Transverse colon (tissue), 4 donors: ENCODE measurements at regions not wholly inside any gene's neighbourhood (a gene's known extent, or its start where the extent isn't known, plus 50 kb on each side); places are given as distances from the start of the nearest gene placed in this dataset.

Experiments used
- DNase-seq: peaks from one replicate; pipeline ENCODE4 v3.0.0-alpha.2; 2019
- H3K27ac ChIP-seq, 4 donors: fragments of 200-600 bp; sonication (generic); 2 replicates each; pipeline ENCODE4 v1.5.1; 2016 to 2018; ENCODE audit warnings: inconsistent platforms in 4 of 4
- H3K27me3 ChIP-seq: fragments of 200-600 bp; sonication (generic); 2 replicates; pipeline ENCODE4 v1.5.1; 2017; ENCODE audit warnings: inconsistent platforms
- H3K36me3 ChIP-seq, 4 donors: fragments of 200-600 bp; sonication (generic); 2 replicates each; pipeline ENCODE4 v1.5.1; 2017 to 2019; ENCODE audit warnings: inconsistent platforms in 4 of 4
- H3K4me1 ChIP-seq, 4 donors: fragments of 200-600 bp; sonication (generic); 2 replicates each; pipeline ENCODE4 v1.5.1; 2017 to 2020; ENCODE audit warnings: inconsistent platforms in 4 of 4
- H3K4me3 ChIP-seq, 4 donors: fragments of 200-600 bp; sonication (generic); 1 replicate in 1 of 4; 2 replicates in 3 of 4; pipeline versions ENCODE4 v1.5.1 to v1.6.1; 2017 to 2019; ENCODE audit warnings: inconsistent platforms in 4 of 4
- H3K9me3 ChIP-seq, 2 donors: fragments of 200-600 bp; sonication (generic); 2 replicates each; pipeline ENCODE4 v1.5.1; 2017 to 2019; ENCODE audit warnings: inconsistent platforms in 2 of 2
- CTCF ChIP-seq, 5 experiments: fragments of 200-600 bp in 3 of 5; fragments of 450-650 bp in 2 of 5; sonication (generic) in 3 of 5; IDR thresholded peaks; 1 replicate in 2 of 5; 2 replicates in 3 of 5; pipeline ENCODE4 v1.5.1; 2016 to 2017; ENCODE audit warnings: antibody characterized with exemption in 5 of 5, inconsistent platforms in 3 of 5, mild to moderate bottlenecking in 2 of 5, moderate library complexity in 1 of 5
- EP300 ChIP-seq: sonication (generic); formaldehyde crosslinking; IDR thresholded peaks from one replicate; pipeline ENCODE4 v1.6.1; 2017; ENCODE audit warnings: antibody characterized with exemption, low read depth
- POLR2A ChIP-seq: fragments of 450-650 bp; IDR thresholded peaks from one replicate; pipeline ENCODE4 v1.6.1; 2016; ENCODE audit warnings: antibody characterized with exemption, mild to moderate bottlenecking, moderate library complexity
- POLR2AphosphoS5 ChIP-seq, 3 donors: sonication (generic); formaldehyde crosslinking; IDR thresholded peaks; one replicate each; pipeline ENCODE4 v1.6.1; 2016; ENCODE audit warnings: antibody characterized with exemption in 3 of 3
- WGBS, 2 donors: methylation state at CpG; one replicate each; pipeline ENCODE4 v1.1.5; 2018; ENCODE audit warnings: low coverage in 1 of 2; 5-methylcytosine and 5-hydroxymethylcytosine counted together
- in situ Hi-C, 4 donors: fragments of 200-750 bp; cut with MboI; loops; one replicate each; pipeline versions ENCODE4 v1.15.0 to v1.15.1; 2017; ENCODE audit warnings: low sequenced_read_pairs in 3 of 4, low pct_ligation_motif_present in 1 of 4, low pct_unique_long_range_greater_than_20kb in 1 of 4
- intact Hi-C: fragments of 100-400 bp; cut with DNase I; formaldehyde crosslinking; loops from one replicate; pipeline ENCODE4 v1.15.1; 2023; ENCODE audit warnings: low total_unique reads
- small RNA-seq, 4 donors: library from RNA; depleted of rRNA; stranded (forward); fragments of <200 nt; gene quantifications; one replicate each; pipeline ENCODE3, GENCODE V24; 2016

GRCh38 chr7:57388761-57389160, 61.2 kb upstream of the ZNF716 start:
- 83 to 96% methylated on average over 4 to 7 of the region's 7 CpGs for WGBS, 2 donors
- TF ChIP-seq POLR2A (no peak), CTCF (IDR thresholded peaks at IDR 0.05) (no peak), EP300 (no peak)
- H3K27me3 ChIP-seq = no peaks in the 10 kb centered on the region
- no peak overlapping the region for H3K27ac ChIP-seq
- peaks cover under 1 to 6% of the 10 kb centered on the region in 2 donors for H3K9me3 ChIP-seq
- in situ Hi-C loops (no loop called here), intact Hi-C loops (no loop called here)
- H3K4me3 ChIP-seq = no peak overlapping the region
- no peaks in the 10 kb centered on the region for H3K36me3 ChIP-seq
- no peak for DNase-seq
- no peaks in the 10 kb centered on the region for H3K4me1 ChIP-seq

- Histone ChIP-seq H3K27ac (no peak overlapping the region), H3K27me3 (no peaks in the 10 kb centered on the region), H3K36me3 (no peaks in the 10 kb centered on the region), H3K4me1 (no peaks in the 10 kb centered on the region), H3K4me3 (no peak overlapping the region), H3K9me3 (peaks cover 8 to 11% of the 10 kb centered on the region in 2 donors)
- DNase-seq = no peak
- intact Hi-C loops = no loop called here
- in situ Hi-C loops = no loop called here
- WGBS, 2 donors = 79% methylated on average over 10 of the region's 14 CpGs; no CpG with 5 or more reads in 1 of the 2 donors
- TF ChIP-seq EP300 (no peak), POLR2AphosphoS5 (IDR thresholded peaks at IDR 0.05) (no peak), CTCF (IDR thresholded peaks at IDR 0.05) (no peak), POLR2A (no peak)
Observed at GRCh38 chr7:57398548-57398947, 51.4 kb upstream of the ZNF716 start.

GRCh38 chr7:57399251-57399940, 50.6 kb upstream of the ZNF716 start:
- DNase-seq = no peak
- in situ Hi-C loops = no loop called here
- peaks cover 6 to 8% of the 10 kb centered on the region in 2 donors for H3K9me3 ChIP-seq
- H3K27ac ChIP-seq = no peak overlapping the region
- H3K4me3 ChIP-seq = no peak overlapping the region
- H3K36me3 ChIP-seq = no peaks in the 10 kb centered on the region
- no peaks in the 10 kb centered on the region for H3K27me3 ChIP-seq
- intact Hi-C loops = no loop called here
- TF ChIP-seq CTCF (IDR thresholded peaks at IDR 0.05) (no peak), EP300 (no peak), POLR2A (no peak), POLR2AphosphoS5 (IDR thresholded peaks at IDR 0.05) (no peak)
- no peaks in the 10 kb centered on the region for H3K4me1 ChIP-seq
- WGBS, 2 donors = 73% methylated on average over 6 of the region's 6 CpGs; no CpG with 5 or more reads in 1 of the 2 donors

DNA sequence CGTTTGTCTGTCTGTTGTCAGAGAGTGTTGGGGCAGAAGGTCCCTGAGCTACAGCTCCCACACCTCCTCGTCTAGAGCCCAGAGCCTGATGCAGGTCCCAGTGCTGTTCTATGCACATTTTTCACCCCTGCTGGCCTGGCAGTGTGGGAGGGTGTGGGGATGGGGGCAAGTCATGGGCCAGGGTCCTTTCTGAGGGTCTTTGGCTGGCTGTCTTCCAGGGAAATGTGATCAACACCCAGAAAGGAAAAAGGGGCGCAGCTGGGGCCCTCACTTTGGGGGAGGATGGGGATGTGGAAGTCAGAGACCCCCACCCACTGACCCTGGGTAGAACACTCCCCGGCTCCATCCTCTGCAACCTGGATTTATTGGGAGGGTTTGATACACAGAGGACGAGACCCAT, 50.0 kb upstream of the ZNF716 start:
- TF ChIP-seq CTCF (IDR thresholded peaks at IDR 0.05) (no peak), EP300 (no peak), POLR2A (no peak), POLR2AphosphoS5 (IDR thresholded peaks at IDR 0.05) (no peak)
- DNase-seq = no peak
- intact Hi-C loops = no loop called here

More for the DNA sequence above, 50.0 kb upstream of the ZNF716 start:
- Histone ChIP-seq H3K27me3 (no peaks in the 10 kb centered on the region), H3K4me1 (no peaks in the 10 kb centered on the region), H3K27ac (no peak overlapping the region), H3K9me3 (peaks cover 6 to 8% of the 10 kb centered on the region in 2 donors), H3K36me3 (no peaks in the 10 kb centered on the region), H3K4me3 (no peak overlapping the region)
- in situ Hi-C loops = loop anchor here in 1 of 4 donors (25.0 kb wide), 1 partner anchor 88 kb away; no protein-coding TSS in a partner anchor
- WGBS, 2 donors = 58% methylated on average over 5 of the region's 5 CpGs; no CpG with 5 or more reads in 1 of the 2 donors

Small RNA genes in the stretch of these regions (small RNA-seq; reads per million reads assigned to genes)
- gene RNU7-157P = 0 reads per million in 4 donors
